ENCODE measurements at regions not wholly inside any gene's neighbourhood (a gene's known extent, or its start where the extent isn't known, plus 50 kb on each side); places are given as distances from the start of the nearest gene placed in this dataset.
"Not testable (repeated sequence)": the region's sequence is repeated elsewhere in the genome, so short reads cannot be mapped to it uniquely, and the experiment has no call there.

GRCh38 chr10:25842146-25842545, 91.9 kb upstream of the MYO3A start:
- Histone ChIP-seq H3K4me1 (no peaks in the 10 kb centered on the region), H3K36me3 (no peaks in the 10 kb centered on the region), H3K4me3 (no peak overlapping the region), H3K27ac (no peak overlapping the region), H3K9me3 (no peaks in the 10 kb centered on the region), H3K27me3 (no peaks in the 10 kb centered on the region)
- no peak for ATAC-seq
- intact Hi-C loops (cut with DNase I; ENCODE audit: low total_unique reads) (no loop called here), in situ Hi-C loops (cut with MboI; ENCODE audit: low sequenced_read_pairs in 4 of 4) (no loop called here)
- TF ChIP-seq CTCF (IDR thresholded peaks at IDR 0.05 in 4 of 5, conservative IDR thresholded peaks at IDR 0.05 in 1 of 5) (no peak), POLR2A (IDR thresholded peaks at IDR 0.05) (no peak)
- no peak for DNase-seq

GRCh38 chr10:25843551-25844170, 90.4 kb upstream of the MYO3A start:
- TF ChIP-seq POLR2A (IDR thresholded peaks at IDR 0.05) (no peak), CTCF (IDR thresholded peaks at IDR 0.05 in 4 of 5, conservative IDR thresholded peaks at IDR 0.05 in 1 of 5) (no peak)
- intact Hi-C loops (cut with DNase I; ENCODE audit: low total_unique reads): no loop called here
- no peaks in the 10 kb centered on the region for H3K4me1 ChIP-seq
- in situ Hi-C loops (cut with MboI; ENCODE audit: low sequenced_read_pairs in 4 of 4): no loop called here
- no peaks in the 10 kb centered on the region for H3K9me3 ChIP-seq
- no peaks in the 10 kb centered on the region for H3K36me3 ChIP-seq
- no peaks in the 10 kb centered on the region for H3K27me3 ChIP-seq
- no peak overlapping the region for H3K27ac ChIP-seq
- H3K4me3 ChIP-seq: no peak overlapping the region
- ATAC-seq: no peak
- DNase-seq: no peak

GRCh38 chr10:25844716-25845115, 89.3 kb upstream of the MYO3A start:
- H3K4me3 ChIP-seq; in situ Hi-C loops (cut with MboI; ENCODE audit: low sequenced_read_pairs in 4 of 4); H3K27me3 ChIP-seq; ATAC-seq; H3K4me1 ChIP-seq; H3K36me3 ChIP-seq; H3K27ac ChIP-seq; H3K9me3 ChIP-seq; intact Hi-C loops (cut with DNase I; ENCODE audit: low total_unique reads); DNase-seq: not testable (repeated sequence)

GRCh38 chr10:25849268-25849667, 84.8 kb upstream of the MYO3A start:
- H3K27ac ChIP-seq: no peak overlapping the region
- no peaks in the 10 kb centered on the region for H3K27me3 ChIP-seq
- intact Hi-C loops (cut with DNase I; ENCODE audit: low total_unique reads): no loop called here
- no peaks in the 10 kb centered on the region for H3K4me1 ChIP-seq
- no peak overlapping the region for H3K4me3 ChIP-seq
- no peak for TF ChIP-seq POLR2A (IDR thresholded peaks at IDR 0.05)
- TF ChIP-seq CTCF (IDR thresholded peaks at IDR 0.05 in 4 of 5, conservative IDR thresholded peaks at IDR 0.05 in 1 of 5): no peak
- H3K9me3 ChIP-seq: no peaks in the 10 kb centered on the region
- in situ Hi-C loops (cut with MboI; ENCODE audit: low sequenced_read_pairs in 4 of 4): no loop called here
- no peak for DNase-seq
- no peak for ATAC-seq
- H3K36me3 ChIP-seq: no peaks in the 10 kb centered on the region

- no peak for TF ChIP-seq POLR2A (IDR thresholded peaks at IDR 0.05)
- no peak for TF ChIP-seq CTCF (IDR thresholded peaks at IDR 0.05 in 4 of 5, conservative IDR thresholded peaks at IDR 0.05 in 1 of 5)
- ATAC-seq: no peak
- Histone ChIP-seq H3K27me3 (no peaks in the 10 kb centered on the region), H3K4me3 (no peak overlapping the region), H3K27ac (no peak overlapping the region), H3K9me3 (no peaks in the 10 kb centered on the region), H3K36me3 (no peaks in the 10 kb centered on the region), H3K4me1 (no peaks in the 10 kb centered on the region)
- no peak for DNase-seq
- in situ Hi-C loops (cut with MboI; ENCODE audit: low sequenced_read_pairs in 4 of 4): no loop called here
- intact Hi-C loops (cut with DNase I; ENCODE audit: low total_unique reads): no loop called here
Measured at GRCh38 chr10:25849988-25850387, 84.0 kb upstream of the MYO3A start.
